HUES48 (cell line): ENCODE measurements at regions not wholly inside any gene's neighbourhood (a gene's known extent, or its start where the extent isn't known, plus 50 kb on each side); places are given as distances from the start of the nearest gene placed in this dataset.

Experiments
- H3K27ac ChIP-seq: one replicate; pipeline ENCODE4 v1.7.0; 2013; ENCODE audit warnings: low read depth, low read length, inconsistent platforms
- H3K27me3 ChIP-seq: 2 replicates; pipeline ENCODE4 v1.6.1; 2013; ENCODE audit warnings: mild to moderate bottlenecking, low read length; ENCODE audit not compliant: control insufficient read depth, insufficient read depth
- H3K36me3 ChIP-seq: 2 replicates; pipeline ENCODE4 v1.6.1; 2013; ENCODE audit warnings: low read length; ENCODE audit not compliant: control insufficient read depth, insufficient read depth
- H3K4me1 ChIP-seq: 2 replicates; pipeline ENCODE4 v1.6.1; 2013; ENCODE audit warnings: mild to moderate bottlenecking, low read length; ENCODE audit not compliant: control insufficient read depth, insufficient read depth
- H3K4me3 ChIP-seq: 2 replicates; pipeline ENCODE4 v1.5.1; 2013; ENCODE audit warnings: mild to moderate bottlenecking, low read depth, low read length
- H3K9ac ChIP-seq: 2 replicates; pipeline ENCODE4 v1.6.1; 2013; ENCODE audit warnings: mild to moderate bottlenecking, low read depth, low read length, moderate library complexity
- H3K9me3 ChIP-seq: 2 replicates; pipeline ENCODE4 v1.6.1; 2013; ENCODE audit warnings: low read length; ENCODE audit not compliant: control insufficient read depth, insufficient read depth

DNA sequence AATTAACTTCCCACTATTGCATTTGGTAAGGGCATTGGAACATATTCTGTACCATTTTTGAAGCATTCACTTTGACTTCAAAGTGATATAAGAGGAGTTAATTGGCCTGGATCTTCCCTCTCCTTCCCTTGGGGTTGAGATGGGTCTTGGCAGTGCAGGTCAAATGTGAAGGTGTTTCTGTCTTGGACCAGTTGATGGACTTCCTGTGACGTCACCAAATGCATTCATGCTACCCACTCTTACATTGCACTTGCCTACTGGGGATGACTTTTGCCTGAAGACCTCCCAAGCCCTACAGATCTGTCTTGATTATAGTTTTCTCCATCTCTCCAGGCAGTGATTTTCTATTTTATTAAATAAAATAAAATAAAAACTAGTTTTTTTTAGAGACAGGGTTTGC lies 221.5 kb downstream of the BUB3 start:
- Histone ChIP-seq H3K4me1 (no peaks in the 10 kb centered on the region), H3K27me3 (no peaks in the 10 kb centered on the region), H3K27ac (no peak overlapping the region), H3K9me3 (no peaks in the 10 kb centered on the region), H3K9ac (no peak overlapping the region), H3K4me3 (no peak overlapping the region), H3K36me3 (no peaks in the 10 kb centered on the region)

GRCh38 chr10:123377883-123378282 lies 223.7 kb downstream of the BUB3 start:
- no peaks in the 10 kb centered on the region for H3K9me3 ChIP-seq
- H3K27ac ChIP-seq, result no peak overlapping the region
- no peaks in the 10 kb centered on the region for H3K4me1 ChIP-seq
- no peaks in the 10 kb centered on the region for H3K36me3 ChIP-seq
- H3K27me3 ChIP-seq, result no peaks in the 10 kb centered on the region
- H3K4me3 ChIP-seq, result no peak overlapping the region
- H3K9ac ChIP-seq, result no peak overlapping the region

DNA sequence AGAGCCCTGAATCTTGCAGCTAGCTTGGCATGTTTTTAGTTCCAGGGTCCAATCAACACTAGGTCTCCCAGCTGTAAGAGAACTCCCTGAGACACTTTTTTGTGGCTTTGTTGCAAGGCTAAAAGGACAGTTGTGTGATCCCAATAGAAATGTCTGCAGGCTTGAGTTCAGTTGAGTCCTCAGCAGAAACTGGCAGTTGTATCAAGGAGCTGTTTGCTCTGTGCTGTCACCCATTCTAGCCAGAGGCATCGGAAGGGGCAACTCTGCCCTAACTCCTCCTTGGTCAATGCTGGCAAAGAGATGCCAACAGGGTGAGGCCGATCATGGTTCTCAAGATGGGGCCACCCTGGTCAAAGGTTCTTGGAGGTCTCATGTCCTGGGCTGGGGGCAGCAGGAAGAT lies 224.1 kb downstream of the BUB3 start:
- H3K36me3 ChIP-seq, result no peaks in the 10 kb centered on the region
- no peaks in the 10 kb centered on the region for H3K27me3 ChIP-seq
- H3K4me3 ChIP-seq, result no peak overlapping the region
- H3K27ac ChIP-seq, result no peak overlapping the region
- H3K4me1 ChIP-seq, result no peaks in the 10 kb centered on the region
- H3K9me3 ChIP-seq, result no peaks in the 10 kb centered on the region
- no peak overlapping the region for H3K9ac ChIP-seq

DNA sequence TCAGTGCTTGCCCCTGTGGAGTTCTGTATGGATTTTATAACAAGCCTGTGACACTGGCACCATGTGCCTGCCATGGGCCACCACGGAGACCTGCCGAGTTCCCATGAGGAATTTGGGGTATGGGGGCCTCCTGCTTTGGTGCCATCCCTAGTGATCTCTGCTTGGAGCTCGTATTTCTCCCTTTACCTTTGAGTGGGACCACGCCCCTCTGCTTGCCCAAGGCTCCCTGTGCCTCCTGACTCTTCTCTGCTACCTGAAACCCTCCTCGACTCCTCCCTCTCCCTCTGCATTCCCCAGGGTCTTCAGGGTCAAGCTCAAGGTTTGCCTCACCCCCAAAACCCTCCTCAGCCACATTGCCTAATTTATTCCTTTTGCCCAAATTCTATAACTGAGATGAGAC lies 225.0 kb downstream of the BUB3 start:
- H3K36me3 ChIP-seq, result no peaks in the 10 kb centered on the region

GRCh38 chr10:123380491-123381085 lies 226.4 kb downstream of the BUB3 start:
- Histone ChIP-seq H3K4me1 (no peaks in the 10 kb centered on the region), H3K36me3 (no peaks in the 10 kb centered on the region), H3K27me3 (no peaks in the 10 kb centered on the region), H3K9ac (no peak overlapping the region), H3K27ac (no peak overlapping the region), H3K9me3 (peaks cover 8% of the 10 kb centered on the region; the same call in 1 of the 2 replicates), H3K4me3 (no peak overlapping the region)

More for the DNA sequence above, 225.0 kb downstream of the BUB3 start:
- Histone ChIP-seq H3K9ac (no peak overlapping the region), H3K9me3 (no peaks in the 10 kb centered on the region), H3K27me3 (no peaks in the 10 kb centered on the region), H3K27ac (no peak overlapping the region), H3K4me3 (no peak overlapping the region), H3K4me1 (no peaks in the 10 kb centered on the region)

GRCh38 chr10:123381224-123381623 lies 227.0 kb downstream of the BUB3 start:
- no peaks in the 10 kb centered on the region for H3K27me3 ChIP-seq
- H3K9me3 ChIP-seq, result peaks cover 15% of the 10 kb centered on the region; the same call in 1 of the 2 replicates
- no peak overlapping the region for H3K9ac ChIP-seq
- no peak overlapping the region for H3K4me3 ChIP-seq
- no peaks in the 10 kb centered on the region for H3K4me1 ChIP-seq
- no peak overlapping the region for H3K27ac ChIP-seq
- no peaks in the 10 kb centered on the region for H3K36me3 ChIP-seq

GRCh38 chr10:123382491-123382890 lies 228.3 kb downstream of the BUB3 start:
- H3K27ac ChIP-seq, result no peak overlapping the region
- H3K9me3 ChIP-seq, result peaks cover 23% of the 10 kb centered on the region; the same call in 1 of the 2 replicates
- no peaks in the 10 kb centered on the region for H3K4me1 ChIP-seq
- H3K27me3 ChIP-seq, result no peaks in the 10 kb centered on the region
- no peak overlapping the region for H3K4me3 ChIP-seq
- H3K9ac ChIP-seq, result no peak overlapping the region
- H3K36me3 ChIP-seq, result no peaks in the 10 kb centered on the region

GRCh38 chr10:123385508-123386080 lies 231.4 kb downstream of the BUB3 start:
- Histone ChIP-seq H3K4me3 (no peak overlapping the region; the same call in 1 of the 2 replicates), H3K9me3 (peaks cover 49% of the 10 kb centered on the region), H3K9ac (no peak overlapping the region), H3K4me1 (no peaks in the 10 kb centered on the region), H3K36me3 (no peaks in the 10 kb centered on the region), H3K27me3 (no peaks in the 10 kb centered on the region), H3K27ac (no peak overlapping the region)

- H3K9ac ChIP-seq, result no peak overlapping the region
- H3K4me3 ChIP-seq, result no peak overlapping the region
- no peaks in the 10 kb centered on the region for H3K27me3 ChIP-seq
- peaks cover 51% of the 10 kb centered on the region for H3K9me3 ChIP-seq
- H3K4me1 ChIP-seq, result no peaks in the 10 kb centered on the region
- H3K27ac ChIP-seq, result no peak overlapping the region
- no peaks in the 10 kb centered on the region for H3K36me3 ChIP-seq
Measured at GRCh38 chr10:123389520-123389919, 235.3 kb downstream of the BUB3 start.

DNA sequence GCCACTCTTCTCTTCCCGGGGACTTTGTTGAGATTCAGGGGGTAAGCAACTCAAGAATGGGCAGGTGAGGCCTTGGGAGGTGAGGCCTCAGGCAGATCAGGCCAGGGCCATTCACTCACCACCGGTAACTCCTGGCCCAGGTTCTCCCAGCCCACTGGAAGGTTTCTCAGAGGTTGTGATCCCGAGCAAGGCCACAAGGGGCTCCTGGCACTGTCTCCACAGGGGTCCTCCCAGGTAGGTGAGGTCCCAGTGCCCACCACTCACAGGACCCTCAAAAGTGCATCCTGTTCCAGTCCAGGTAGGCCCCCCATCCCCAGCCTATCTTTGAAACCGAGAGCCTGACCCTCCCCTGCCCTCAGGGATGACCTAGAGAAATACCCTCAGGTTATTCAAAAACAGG lies 236.1 kb downstream of the BUB3 start:
- no peaks in the 10 kb centered on the region for H3K4me1 ChIP-seq
- no peaks in the 10 kb centered on the region for H3K36me3 ChIP-seq
- no peak overlapping the region for H3K27ac ChIP-seq

GRCh38 chr10:123390874-123391273 lies 236.7 kb downstream of the BUB3 start:
- H3K4me1 ChIP-seq, result no peaks in the 10 kb centered on the region
- no peak overlapping the region for H3K9ac ChIP-seq
- H3K4me3 ChIP-seq, result no peak overlapping the region
- no peak overlapping the region for H3K27ac ChIP-seq
- peaks cover 50% of the 10 kb centered on the region for H3K9me3 ChIP-seq
- H3K36me3 ChIP-seq, result no peaks in the 10 kb centered on the region
- no peaks in the 10 kb centered on the region for H3K27me3 ChIP-seq

More for the DNA sequence above, 236.1 kb downstream of the BUB3 start:
- Histone ChIP-seq H3K9me3 (peaks cover 53% of the 10 kb centered on the region), H3K4me3 (no peak overlapping the region), H3K9ac (no peak overlapping the region), H3K27me3 (no peaks in the 10 kb centered on the region)
